Activated CD4-positive, alpha-beta memory T cell treated with anti-CD3 and anti-CD28 coated beads, Interleukin-2, amount 10 ng/mL, durations not matched to agents 7 days and 5 days (primary cell): ENCODE measurements at regions not wholly inside any gene's neighbourhood (a gene's known extent, or its start where the extent isn't known, plus 50 kb on each side); places are given as distances from the start of the nearest gene placed in this dataset.
A peak's percentile ranks its signal among the peaks of the same experiment; 100 is the strongest.

Source experiments
- CTCF ChIA-PET: fragments of 350-600 bp; sonication (Branson Sonifier 250); formaldehyde crosslinking; loops from one replicate; lab custom pipeline; 2021; ENCODE audit warnings: antibody characterized with exemption, inconsistent platforms; lab: Charles Lee
- POLR2A ChIA-PET: fragments of 350-600 bp; sonication (Branson Sonifier 250); formaldehyde crosslinking; loops from one replicate; lab custom pipeline; 2021; ENCODE audit warnings: antibody characterized with exemption; lab: Charles Lee
- DNase-seq: peaks from one replicate; pipeline ENCODE4 v3.0.0-alpha.2; 2020
- H3K27ac Mint-ChIP-seq: one replicate; pipeline ENCODE4 v1.8.0; 2021; ENCODE audit warnings: mild to moderate bottlenecking, mixed read lengths
- H3K27me3 Mint-ChIP-seq: one replicate; pipeline ENCODE4 v1.8.0; 2021; ENCODE audit warnings: mixed read lengths
- H3K36me3 Mint-ChIP-seq: one replicate; pipeline ENCODE4 v1.8.0; 2021; ENCODE audit warnings: low read depth, mixed read lengths
- H3K4me1 Mint-ChIP-seq: one replicate; pipeline ENCODE4 v1.8.0; 2021; ENCODE audit warnings: mixed read lengths
- H3K4me3 Mint-ChIP-seq: one replicate; pipeline ENCODE4 v1.8.0; 2021; ENCODE audit warnings: mild to moderate bottlenecking, mixed read lengths
- H3K9me3 Mint-ChIP-seq: one replicate; pipeline ENCODE4 v1.8.0; 2021; ENCODE audit warnings: mixed read lengths

DNA sequence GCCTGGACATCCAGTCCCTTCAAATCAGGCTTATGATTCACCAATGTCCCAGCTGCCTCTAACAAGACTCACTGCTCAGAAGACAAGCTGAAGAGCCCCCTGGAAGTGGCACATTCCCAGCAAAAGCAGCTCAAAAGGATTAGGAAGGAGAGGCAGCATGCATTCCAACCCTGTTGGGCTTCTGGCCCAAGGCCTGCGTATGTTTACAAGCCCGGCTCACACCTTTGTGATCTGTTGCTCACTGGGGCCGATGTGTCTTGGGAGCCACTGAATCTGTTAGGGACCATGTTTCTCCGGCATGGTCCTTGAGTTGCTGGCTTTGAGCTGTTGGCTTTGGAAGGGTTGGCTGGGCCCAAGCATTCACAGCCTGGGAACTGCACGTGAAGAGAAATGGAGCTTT is 81.2 kb upstream of the C1orf174 start:
- Mint-ChIP-seq H3K4me3 (no peak overlapping the region), H3K36me3 (no peaks in the 10 kb centered on the region), H3K4me1 (no peaks in the 10 kb centered on the region), H3K27me3 (peaks cover 2% of the 10 kb centered on the region), H3K27ac (no peak overlapping the region), H3K9me3 (no peaks in the 10 kb centered on the region)
- ChIA-PET POLR2A (no interaction called here), CTCF (no interaction called here)
- no peak for DNase-seq

DNA sequence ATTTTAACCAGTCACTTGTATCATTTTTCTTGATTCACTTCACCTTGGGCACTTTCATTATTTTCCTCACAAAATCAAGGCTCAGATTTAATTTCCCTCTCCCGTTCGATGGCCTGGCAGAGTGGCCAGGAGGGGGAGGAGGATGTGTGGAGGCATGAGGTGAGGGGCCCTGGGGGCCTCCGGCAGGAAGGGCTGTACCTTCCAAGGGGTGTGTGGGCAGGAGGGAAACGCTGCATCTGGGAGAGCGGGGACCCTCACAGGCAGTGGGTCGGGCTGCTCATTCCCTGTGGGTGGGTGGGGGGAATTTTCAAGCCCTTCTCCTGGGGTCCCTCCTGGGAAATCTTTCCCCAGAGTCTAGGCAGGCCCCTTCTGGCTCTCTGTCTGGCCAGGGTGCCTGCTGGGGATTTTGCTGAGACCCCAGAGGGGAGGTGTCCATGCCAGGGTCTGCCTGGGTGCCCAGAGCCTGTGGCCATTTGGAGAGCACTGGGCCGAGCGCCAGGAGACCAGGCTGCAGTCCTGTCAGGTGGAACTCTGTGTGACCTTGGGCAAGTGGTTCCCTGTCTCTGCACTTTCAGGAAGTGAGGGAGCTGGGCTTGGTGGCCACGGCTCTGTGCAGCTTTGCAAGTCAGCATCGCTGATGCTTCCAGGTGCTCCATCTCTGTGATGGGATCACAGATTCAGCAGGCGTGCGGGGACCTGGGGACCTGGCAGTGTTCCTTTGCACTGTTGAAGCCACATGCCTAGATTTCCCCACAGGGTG is 81.9 kb upstream of the C1orf174 start:
- ChIA-PET POLR2A (no interaction called here), CTCF (no interaction called here)
- Mint-ChIP-seq H3K36me3 (no peaks in the 10 kb centered on the region), H3K27ac (no peak overlapping the region), H3K9me3 (no peaks in the 10 kb centered on the region), H3K27me3 (peaks cover 2% of the 10 kb centered on the region), H3K4me1 (no peaks in the 10 kb centered on the region), H3K4me3 (no peak overlapping the region)
- DNase-seq, result no peak

DNA sequence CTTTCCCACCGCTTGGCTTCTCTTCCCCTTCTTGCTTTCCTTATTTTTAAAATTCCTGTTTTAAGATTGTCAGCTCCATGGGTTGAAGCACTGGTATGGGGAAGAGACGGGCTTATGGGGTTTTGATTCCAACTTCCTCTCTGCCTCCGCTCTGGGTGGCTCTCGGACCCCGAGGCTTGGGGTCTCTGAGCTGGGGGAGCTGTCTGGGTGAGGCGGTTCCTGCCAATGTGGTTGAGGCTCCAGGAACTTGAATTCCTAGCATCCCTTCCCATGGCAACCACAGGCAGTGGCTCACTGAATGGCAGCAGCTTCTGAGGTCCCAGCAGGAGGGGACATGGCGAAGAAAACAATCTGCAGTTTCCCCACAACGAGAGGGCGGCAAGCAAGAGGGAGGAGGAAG is 83.1 kb upstream of the C1orf174 start:
- Mint-ChIP-seq H3K4me3 (no peak overlapping the region), H3K4me1 (no peaks in the 10 kb centered on the region), H3K9me3 (no peaks in the 10 kb centered on the region), H3K36me3 (no peaks in the 10 kb centered on the region), H3K27ac (no peak overlapping the region), H3K27me3 (peaks cover 2% of the 10 kb centered on the region)
- ChIA-PET POLR2A (no interaction called here), CTCF (no interaction called here)
- no peak for DNase-seq

DNA sequence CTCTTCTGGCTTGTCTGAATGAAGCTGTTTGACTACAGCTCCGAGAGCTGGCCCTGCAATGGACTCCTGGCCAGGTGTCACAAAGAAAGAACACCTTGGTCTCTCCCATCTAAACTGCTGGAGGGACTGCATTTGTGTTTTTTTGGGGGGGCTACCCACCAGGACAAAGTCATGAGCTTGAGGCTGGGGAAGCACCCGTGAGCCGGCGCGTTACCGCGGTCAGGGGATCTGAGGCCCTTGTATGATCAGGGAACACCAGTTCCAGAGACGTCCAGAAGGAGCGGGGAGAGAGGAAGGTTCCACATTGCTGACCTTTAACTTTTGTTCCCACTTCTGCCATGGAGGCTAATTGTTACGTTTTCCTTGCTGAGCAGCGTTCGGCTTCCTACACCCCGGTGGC is 84.5 kb upstream of the C1orf174 start:
- H3K27ac Mint-ChIP-seq, result no peak overlapping the region
- POLR2A ChIA-PET, result no interaction called here
- no peaks in the 10 kb centered on the region for H3K4me1 Mint-ChIP-seq
- CTCF ChIA-PET, result no interaction called here
- no peak for DNase-seq
- no peaks in the 10 kb centered on the region for H3K9me3 Mint-ChIP-seq
- no peaks in the 10 kb centered on the region for H3K36me3 Mint-ChIP-seq
- H3K27me3 Mint-ChIP-seq, result peaks cover 2% of the 10 kb centered on the region
- H3K4me3 Mint-ChIP-seq, result no peak overlapping the region

DNA sequence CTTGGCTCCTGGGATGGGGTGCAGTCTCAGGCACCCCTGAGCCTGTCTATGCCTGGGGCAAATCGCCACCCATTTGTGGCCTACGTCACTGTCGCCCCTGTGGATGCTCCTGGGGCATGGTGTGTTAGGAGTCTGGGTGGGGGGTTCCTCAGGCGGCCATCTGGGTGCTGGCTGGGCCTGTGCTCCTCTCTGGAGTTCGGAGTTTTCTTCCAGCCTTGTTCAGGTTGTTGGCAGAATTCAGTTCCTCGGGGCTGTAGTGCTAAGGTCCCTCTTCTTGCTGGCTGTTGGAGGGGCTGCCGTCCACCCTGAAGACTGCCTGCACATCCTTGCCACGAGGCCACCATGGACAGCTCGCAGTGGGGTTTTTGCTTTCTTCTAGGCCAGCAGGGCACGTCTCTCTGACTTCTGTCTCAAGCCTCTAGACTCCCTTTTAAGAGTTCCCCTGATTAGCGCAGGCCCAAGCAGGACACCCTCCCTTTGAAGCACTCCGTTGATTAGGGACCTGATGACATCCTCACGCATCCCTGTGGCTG is 86.7 kb upstream of the C1orf174 start:
- ChIA-PET POLR2A (no interaction called here), CTCF (no interaction called here)
- Mint-ChIP-seq H3K9me3 (peaks cover 2% of the 10 kb centered on the region), H3K27ac (no peak overlapping the region), H3K36me3 (no peaks in the 10 kb centered on the region), H3K27me3 (peaks cover 2% of the 10 kb centered on the region), H3K4me1 (no peaks in the 10 kb centered on the region), H3K4me3 (no peak overlapping the region)
- DNase-seq, result no peak

DNA sequence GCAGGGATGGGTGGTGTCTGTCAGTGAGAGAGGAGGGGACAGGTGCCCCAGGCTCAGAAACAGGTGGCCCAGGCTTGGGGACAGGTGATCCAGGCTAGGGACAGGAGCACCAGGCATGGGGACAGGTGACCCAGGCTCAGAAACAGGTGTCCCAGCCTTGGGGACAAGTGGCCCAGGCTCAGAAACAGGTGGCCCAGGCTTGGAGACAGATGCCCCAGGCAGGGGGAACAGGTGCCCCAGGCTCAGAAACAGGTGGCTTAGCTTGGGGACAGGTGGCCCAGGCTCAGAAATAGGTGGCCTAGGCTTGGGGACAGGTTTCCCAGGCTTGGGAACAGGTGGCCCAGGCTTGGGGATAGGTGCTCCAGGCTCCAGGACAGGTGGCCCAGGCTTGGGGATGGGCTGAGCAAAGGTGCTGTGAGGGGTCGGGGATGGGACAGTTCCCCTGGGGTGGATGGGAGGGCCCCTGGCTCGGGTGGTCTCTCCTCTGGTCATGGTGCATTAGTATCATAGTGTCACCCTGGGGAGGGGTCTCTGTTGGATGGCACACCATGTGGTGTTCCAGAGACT is 87.7 kb upstream of the C1orf174 start:
- Mint-ChIP-seq H3K27ac (no peak overlapping the region), H3K9me3 (peaks cover 9% of the 10 kb centered on the region), H3K27me3 (peaks cover 2% of the 10 kb centered on the region), H3K36me3 (no peaks in the 10 kb centered on the region), H3K4me3 (no peak overlapping the region), H3K4me1 (no peaks in the 10 kb centered on the region)
- no peak for DNase-seq
- ChIA-PET POLR2A (no interaction called here), CTCF (no interaction called here)

DNA sequence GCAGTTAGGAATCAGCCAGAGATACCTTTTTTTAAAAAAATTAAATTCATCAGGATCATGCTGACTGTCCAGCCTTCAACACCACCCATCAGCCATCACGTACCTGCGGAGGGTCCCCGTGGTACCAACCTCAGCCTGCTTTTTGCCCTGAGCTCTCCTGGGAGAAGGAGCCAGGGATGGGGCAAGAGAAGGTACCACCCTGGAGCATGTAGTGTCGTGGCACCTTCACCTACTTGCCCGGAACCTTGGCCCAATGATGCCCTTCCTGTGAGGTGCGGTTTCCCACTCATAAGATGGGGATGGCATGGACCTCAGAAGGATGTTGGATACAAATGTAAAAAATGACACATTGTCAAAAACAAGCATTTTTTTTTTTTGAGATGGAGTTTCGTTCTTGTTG is 88.4 kb upstream of the C1orf174 start:
- Mint-ChIP-seq H3K27me3 (no peaks in the 10 kb centered on the region), H3K36me3 (no peaks in the 10 kb centered on the region), H3K27ac (no peak overlapping the region), H3K4me1 (no peaks in the 10 kb centered on the region), H3K9me3 (peaks cover 9% of the 10 kb centered on the region), H3K4me3 (no peak overlapping the region)
- DNase-seq, result no peak
- ChIA-PET POLR2A (no interaction called here), CTCF (no interaction called here)

DNA sequence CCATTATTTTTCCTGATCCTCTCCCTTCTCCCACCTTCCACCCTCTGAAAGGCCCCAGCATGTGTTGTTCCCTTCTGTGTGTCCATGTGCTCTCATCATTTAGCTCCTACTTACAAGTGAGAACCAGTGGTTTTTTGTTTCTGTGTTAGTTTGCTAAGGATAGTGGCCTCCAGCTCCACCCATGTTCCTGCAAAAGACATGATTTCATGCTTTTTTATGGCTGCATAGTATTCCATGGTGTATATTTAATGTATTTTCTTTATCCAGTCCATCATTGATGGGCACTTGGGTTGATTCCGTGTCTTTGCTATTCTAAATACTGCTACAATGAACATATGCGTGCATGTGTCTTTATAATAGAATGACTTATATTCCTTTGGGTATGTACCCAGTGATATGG is 89.4 kb upstream of the C1orf174 start:
- Mint-ChIP-seq H3K27me3 (no peaks in the 10 kb centered on the region), H3K4me1 (no peaks in the 10 kb centered on the region), H3K9me3 (peaks cover 9% of the 10 kb centered on the region), H3K4me3 (no peak overlapping the region), H3K27ac (no peak overlapping the region), H3K36me3 (no peaks in the 10 kb centered on the region)
- ChIA-PET POLR2A (no interaction called here), CTCF (no interaction called here)
- DNase-seq, result no peak

DNA sequence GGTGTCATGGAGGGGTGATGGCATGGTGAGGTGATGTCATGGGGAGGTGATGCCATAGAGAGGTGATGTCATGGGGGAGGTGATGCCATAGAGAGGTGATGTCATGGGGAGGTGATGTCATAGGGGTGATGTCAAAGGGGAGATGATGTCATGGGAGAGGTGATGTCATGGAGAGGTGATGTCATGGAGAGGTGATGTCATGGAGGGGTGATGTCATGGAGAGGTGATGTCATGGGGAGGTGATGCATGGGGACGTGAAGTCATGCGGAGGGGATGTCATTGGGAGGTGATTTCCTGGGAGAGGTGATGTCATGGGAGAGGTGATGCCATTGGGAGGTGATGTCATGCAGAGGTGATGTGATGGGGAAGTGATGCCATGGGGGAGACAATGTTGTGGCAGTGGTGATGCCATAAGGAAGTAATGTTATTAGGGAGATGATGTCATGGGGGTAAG is 92.1 kb upstream of the C1orf174 start:
- DNase-seq, result peak; percentile 21
- no peak overlapping the region for H3K27ac Mint-ChIP-seq
- POLR2A ChIA-PET, result no interaction called here
- peaks cover 9% of the 10 kb centered on the region for H3K9me3 Mint-ChIP-seq
- H3K36me3 Mint-ChIP-seq, result no peaks in the 10 kb centered on the region
- no peaks in the 10 kb centered on the region for H3K4me1 Mint-ChIP-seq
- peak overlapping the region; percentile 37 for H3K4me3 Mint-ChIP-seq
- H3K27me3 Mint-ChIP-seq, result no peaks in the 10 kb centered on the region
- CTCF ChIA-PET, result no interaction called here

DNA sequence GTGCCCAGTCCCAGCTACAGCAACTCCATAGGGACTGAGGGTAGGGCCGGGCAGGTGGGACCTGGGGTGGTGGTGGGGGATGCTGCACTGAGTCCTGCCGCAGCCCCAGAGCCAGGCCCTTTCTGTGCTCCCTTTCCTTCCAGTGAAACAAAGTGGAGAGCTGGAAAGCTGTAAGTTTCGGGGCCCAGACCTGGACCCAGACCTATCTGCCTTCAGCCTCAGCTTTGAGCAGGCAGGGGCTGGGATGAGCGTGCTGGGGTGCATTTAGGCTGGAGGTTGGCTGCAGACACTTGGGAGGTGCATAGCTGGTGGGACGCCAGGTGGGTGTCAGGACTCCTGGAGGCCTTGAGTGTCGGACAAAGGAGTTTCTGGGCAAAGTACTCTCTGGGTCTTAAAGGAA is 92.7 kb upstream of the C1orf174 start:
- DNase-seq, result no peak
- Mint-ChIP-seq H3K27ac (no peak overlapping the region), H3K4me1 (no peaks in the 10 kb centered on the region), H3K27me3 (no peaks in the 10 kb centered on the region), H3K4me3 (no peak overlapping the region), H3K36me3 (no peaks in the 10 kb centered on the region), H3K9me3 (peaks cover 9% of the 10 kb centered on the region)
- ChIA-PET CTCF (no interaction called here), POLR2A (no interaction called here)

DNA sequence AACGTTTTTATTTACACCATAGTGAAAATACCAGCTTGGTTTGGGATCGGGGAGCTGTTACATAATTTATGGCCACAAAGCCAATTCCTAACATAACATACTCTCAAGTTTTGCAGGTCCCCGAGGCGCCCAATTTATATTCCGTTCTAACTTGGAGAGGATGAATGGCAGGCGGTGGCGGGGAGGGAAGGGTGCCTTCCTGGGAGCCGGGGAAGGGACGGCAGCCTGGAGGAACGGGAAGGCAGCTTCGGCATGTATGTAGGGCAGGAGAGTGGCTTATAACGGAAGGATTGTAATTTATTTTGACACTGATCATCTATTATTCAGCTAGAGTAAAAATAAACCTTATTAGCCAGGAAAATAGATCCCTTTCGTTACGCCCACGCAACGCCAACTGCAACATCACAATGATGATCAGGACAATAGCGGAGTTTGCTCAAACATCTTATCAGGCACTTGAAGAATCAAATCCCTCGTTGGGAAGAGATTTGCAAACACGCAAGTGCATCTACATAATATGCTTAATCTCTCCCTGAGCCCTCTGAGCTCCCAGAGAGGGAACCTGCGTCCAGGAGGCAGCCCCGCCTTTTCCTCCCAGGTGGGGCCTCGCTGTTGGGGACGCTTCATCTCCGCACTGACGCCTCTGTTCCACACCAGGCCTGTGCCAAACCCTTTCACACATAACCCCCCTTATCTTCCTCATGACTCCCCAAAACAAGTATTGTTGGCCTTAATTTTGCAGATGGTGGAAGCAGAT is 93.7 kb upstream of the C1orf174 start:
- no peak overlapping the region for H3K4me3 Mint-ChIP-seq
- POLR2A ChIA-PET, result no interaction called here
- CTCF ChIA-PET, result no interaction called here
- H3K9me3 Mint-ChIP-seq, result peaks cover 9% of the 10 kb centered on the region
- DNase-seq, result no peak
- no peaks in the 10 kb centered on the region for H3K36me3 Mint-ChIP-seq
- no peaks in the 10 kb centered on the region for H3K27me3 Mint-ChIP-seq
- no peaks in the 10 kb centered on the region for H3K4me1 Mint-ChIP-seq
- H3K27ac Mint-ChIP-seq, result no peak overlapping the region

DNA sequence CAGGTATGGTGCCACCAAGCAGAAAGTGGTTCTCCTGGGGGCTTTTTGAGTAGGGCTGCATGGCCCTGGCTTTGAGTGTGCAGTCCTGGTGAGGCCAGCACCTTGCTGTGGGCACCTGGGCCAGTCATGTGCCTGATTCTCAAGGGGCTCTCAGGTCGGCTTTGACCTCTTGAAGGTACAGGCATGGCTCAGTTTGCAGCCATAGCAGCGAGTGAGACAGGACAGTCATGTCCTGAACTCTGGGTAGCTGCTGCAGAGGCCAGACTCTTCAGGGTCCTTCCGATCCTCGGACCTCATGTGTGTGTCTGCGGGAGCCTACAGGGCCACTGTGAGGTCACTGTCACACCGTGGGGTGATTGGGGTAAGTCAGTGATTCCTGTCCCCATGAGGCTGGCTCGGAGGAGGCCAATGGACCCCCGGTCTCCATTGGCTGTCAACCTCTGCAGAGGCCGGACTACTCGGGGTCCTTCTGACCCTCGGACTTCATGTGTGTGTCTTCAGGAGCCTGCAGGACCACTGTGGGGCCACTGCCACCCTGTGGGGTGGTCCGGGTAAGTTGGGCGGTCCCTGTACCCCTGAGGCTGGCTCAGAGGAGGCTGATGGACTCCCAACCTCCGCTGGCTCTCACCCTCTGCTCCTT is 95.2 kb upstream of the C1orf174 start:
- Mint-ChIP-seq H3K36me3 (no peaks in the 10 kb centered on the region), H3K27me3 (no peaks in the 10 kb centered on the region), H3K4me3 (no peak overlapping the region), H3K9me3 (peaks cover 9% of the 10 kb centered on the region), H3K27ac (no peak overlapping the region), H3K4me1 (no peaks in the 10 kb centered on the region)
- ChIA-PET CTCF (no interaction called here), POLR2A (no interaction called here)
- DNase-seq, result no peak
